Body of pancreas (tissue), 4 donors: ENCODE measurements at regions not wholly inside any gene's neighbourhood (a gene's known extent, or its start where the extent isn't known, plus 50 kb on each side); places are given as distances from the start of the nearest gene placed in this dataset.

Experiments
- POLR2A ChIP-seq, 3 donors: fragments of 450-650 bp; IDR thresholded peaks; one replicate each; pipeline ENCODE4 v1.6.1; 2016; ENCODE audit warnings: antibody characterized with exemption in 3 of 3, mild to moderate bottlenecking in 2 of 3
- TF ChIP-seq, protein P1 (sequence below), 7 experiments: fragments of 450-650 bp in 4 of 7; fragments of 200-600 bp in 3 of 7; sonication (generic) in 3 of 7; IDR thresholded peaks; one replicate each; pipeline ENCODE4 v1.5.1; 2016 to 2019; ENCODE audit warnings: antibody characterized with exemption in 7 of 7

DNA sequence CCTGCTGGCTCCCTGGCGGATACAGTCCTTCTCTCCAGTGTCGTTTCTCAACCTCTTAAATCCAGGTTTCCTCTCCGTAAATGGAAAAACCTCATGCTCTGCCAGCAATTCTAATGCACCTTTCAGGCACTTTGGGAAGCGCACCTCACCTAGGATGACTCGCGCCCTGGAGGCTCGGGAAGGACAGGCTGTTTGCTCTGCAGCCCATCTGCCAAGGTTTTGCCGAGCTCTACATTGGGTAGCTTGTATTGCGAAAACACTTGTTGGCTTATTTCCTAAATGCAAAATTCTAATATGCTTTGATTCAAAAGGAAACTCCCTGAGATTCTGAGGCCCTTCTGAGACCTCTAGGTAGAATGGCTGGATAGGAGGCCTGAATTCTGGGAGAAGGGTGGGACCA is 102.6 kb upstream of the MLN start:
- TF ChIP-seq, protein P1, sequence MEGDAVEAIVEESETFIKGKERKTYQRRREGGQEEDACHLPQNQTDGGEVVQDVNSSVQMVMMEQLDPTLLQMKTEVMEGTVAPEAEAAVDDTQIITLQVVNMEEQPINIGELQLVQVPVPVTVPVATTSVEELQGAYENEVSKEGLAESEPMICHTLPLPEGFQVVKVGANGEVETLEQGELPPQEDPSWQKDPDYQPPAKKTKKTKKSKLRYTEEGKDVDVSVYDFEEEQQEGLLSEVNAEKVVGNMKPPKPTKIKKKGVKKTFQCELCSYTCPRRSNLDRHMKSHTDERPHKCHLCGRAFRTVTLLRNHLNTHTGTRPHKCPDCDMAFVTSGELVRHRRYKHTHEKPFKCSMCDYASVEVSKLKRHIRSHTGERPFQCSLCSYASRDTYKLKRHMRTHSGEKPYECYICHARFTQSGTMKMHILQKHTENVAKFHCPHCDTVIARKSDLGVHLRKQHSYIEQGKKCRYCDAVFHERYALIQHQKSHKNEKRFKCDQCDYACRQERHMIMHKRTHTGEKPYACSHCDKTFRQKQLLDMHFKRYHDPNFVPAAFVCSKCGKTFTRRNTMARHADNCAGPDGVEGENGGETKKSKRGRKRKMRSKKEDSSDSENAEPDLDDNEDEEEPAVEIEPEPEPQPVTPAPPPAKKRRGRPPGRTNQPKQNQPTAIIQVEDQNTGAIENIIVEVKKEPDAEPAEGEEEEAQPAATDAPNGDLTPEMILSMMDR (IDR thresholded peaks at IDR 0.05) = no peak
- TF ChIP-seq POLR2A (IDR thresholded peaks at IDR 0.05) = no peak
